ENCODE measurements at regions not wholly inside any gene's neighbourhood (a gene's known extent, or its start where the extent isn't known, plus 50 kb on each side); places are given as distances from the start of the nearest gene placed in this dataset.

- no peak overlapping the region for H2AK5ac ChIP-seq (ENCODE audit: low read depth, low read length)
- H3K79me1 ChIP-seq (ENCODE audit: low read depth, low read length): no peaks in the 10 kb centered on the region
- no peak overlapping the region for H3K18ac ChIP-seq (ENCODE audit: extremely low read depth, low read length)
- no peak overlapping the region for H3K4me2 ChIP-seq (ENCODE audit: insufficient read depth in 1 of 2, low read depth in 2 of 2, low read length in 2 of 2)
- no peak overlapping the region for H2BK20ac ChIP-seq (ENCODE audit: low read length)
- H4K20me1 ChIP-seq (replicated peaks in 1 of 2; ENCODE audit: control insufficient read depth in 1 of 2, insufficient read depth in 2 of 2, low read length in 2 of 2): no peaks in the 10 kb centered on the region
- H4K91ac ChIP-seq (replicated peaks; ENCODE audit: insufficient read length, low read length): no peak overlapping the region
- H4K5ac ChIP-seq (ENCODE audit: insufficient read length, low read depth, low read length): no peak overlapping the region
- no peak overlapping the region for H2BK120ac ChIP-seq (replicated peaks; ENCODE audit: low read depth, low read length)
- no peak overlapping the region for H2AFZ ChIP-seq (ENCODE audit: low read length)
- no peak overlapping the region for H3K23ac ChIP-seq (ENCODE audit: insufficient read length)
- no peak for FAIRE-seq
- no peaks in the 10 kb centered on the region for H3K23me2 ChIP-seq (ENCODE audit: low read depth, low read length)
- H3K36me3 ChIP-seq (ENCODE audit: control insufficient read depth in 2 of 4, insufficient read depth in 4 of 4, low read length in 3 of 4): no peaks in the 10 kb centered on the region
- H3K27me3 ChIP-seq (replicated peaks in 1 of 4; ENCODE audit: control insufficient read depth in 3 of 4, extremely low read depth in 1 of 4, insufficient read depth in 3 of 4, low read length in 3 of 4): no peaks in the 10 kb centered on the region
- H3K14ac ChIP-seq (ENCODE audit: insufficient read length): no peak overlapping the region
- DNase-seq (ENCODE audit: low read depth in 1 of 2, low spot score in 2 of 2): no peak
- peaks cover 0 to 2% (median 0%) of the 10 kb centered on the region in 4 experiments; a peak in 1 of 7 replicates for H3K4me1 ChIP-seq (replicated peaks in 1 of 4; ENCODE audit: control insufficient read depth in 3 of 4, insufficient read depth in 4 of 4, low read length in 3 of 4)
- 97% methylated on average over 5 of the region's 5 CpGs; no CpG with 5 or more reads in 1 of the 2 experiments for WGBS, 2 experiments (ENCODE audit: extremely low coverage in 1 of 2, insufficient coverage in 1 of 2, insufficient read length in 1 of 2, insufficient replicate concordance in 2 of 2, low coverage in 1 of 2, low lambda C conversion rate in 2 of 2, missing lambda C conversion rate in 1 of 2)
- H4K8ac ChIP-seq (ENCODE audit: extremely low read depth, insufficient read depth, low read length): no peak overlapping the region
- ChIA-PET CTCF (ENCODE audit: partially characterized antibody) (no interaction called here), POLR2A (ENCODE audit: partially characterized antibody) (interaction anchor here (0.8 kb wide), 1 partner anchor 55 kb away, joined by 3 read pairs; no protein-coding TSS in a partner anchor)
- no peak overlapping the region for H3K4me3 ChIP-seq (ENCODE audit: extremely low read depth in 1 of 4, insufficient read depth in 2 of 4, low read depth in 3 of 4, low read length in 4 of 4)
- H2BK5ac ChIP-seq (ENCODE audit: low read depth, low read length): no peak overlapping the region
- no peak overlapping the region for H3K4ac ChIP-seq (replicated peaks; ENCODE audit: insufficient read length, low read depth, low read length)
- no peaks in the 10 kb centered on the region for H3K9me3 ChIP-seq (ENCODE audit: insufficient read depth in 2 of 2, low read depth in 1 of 2, low read length in 1 of 2)
- no peaks in the 10 kb centered on the region for H3K79me2 ChIP-seq (ENCODE audit: control insufficient read depth in 1 of 2, insufficient read depth in 2 of 2, low read length in 2 of 2)
- H2BK15ac ChIP-seq (ENCODE audit: low read length): no peak overlapping the region
- TF ChIP-seq ATF3 (IDR thresholded peaks at IDR 0.05; ENCODE audit: insufficient read depth, low read depth, low read length): no peak
- no peak for TF ChIP-seq EP300 (IDR thresholded peaks at IDR 0.05; ENCODE audit: borderline replicate concordance in 1 of 2, low read depth in 2 of 2, low read length in 2 of 2)
- TF ChIP-seq YY1 (IDR thresholded peaks at IDR 0.05; ENCODE audit: low read depth, low read length): no peak
- TF ChIP-seq POLR2AphosphoS5 (IDR thresholded peaks at IDR 0.05; ENCODE audit: low read depth, low read length): no peak
- no peak for TF ChIP-seq SP2 (IDR thresholded peaks at IDR 0.05; ENCODE audit: low read length)
- TF ChIP-seq JUND (IDR thresholded peaks at IDR 0.05; ENCODE audit: low read length): no peak
- no peak for TF ChIP-seq TCF12 (IDR thresholded peaks at IDR 0.05; ENCODE audit: low read depth, low read length)
- no peak for TF ChIP-seq SAP30 (IDR thresholded peaks at IDR 0.05; ENCODE audit: insufficient read depth, insufficient replicate concordance, low read length)
- no peak for TF ChIP-seq E2F6 (IDR thresholded peaks at IDR 0.05)
- H3K9ac ChIP-seq (replicated peaks in 1 of 4; ENCODE audit: extremely low read depth in 1 of 4, low read depth in 3 of 4, low read length in 3 of 4): no peak overlapping the region
- no peak overlapping the region for H2BK12ac ChIP-seq (ENCODE audit: low read depth, low read length)
- H3K27ac ChIP-seq (ENCODE audit: low read depth, low read length): no peak overlapping the region
- H3K56ac ChIP-seq (replicated peaks; ENCODE audit: insufficient read length, low read depth, low read length): no peak overlapping the region
These were observed 108.5 kb downstream of the EVX1 start for GRCh38 chr7:27351137-27351536.
